ENCODE measurements at regions not wholly inside any gene's neighbourhood (a gene's known extent, or its start where the extent isn't known, plus 50 kb on each side); places are given as distances from the start of the nearest gene placed in this dataset.

DNA sequence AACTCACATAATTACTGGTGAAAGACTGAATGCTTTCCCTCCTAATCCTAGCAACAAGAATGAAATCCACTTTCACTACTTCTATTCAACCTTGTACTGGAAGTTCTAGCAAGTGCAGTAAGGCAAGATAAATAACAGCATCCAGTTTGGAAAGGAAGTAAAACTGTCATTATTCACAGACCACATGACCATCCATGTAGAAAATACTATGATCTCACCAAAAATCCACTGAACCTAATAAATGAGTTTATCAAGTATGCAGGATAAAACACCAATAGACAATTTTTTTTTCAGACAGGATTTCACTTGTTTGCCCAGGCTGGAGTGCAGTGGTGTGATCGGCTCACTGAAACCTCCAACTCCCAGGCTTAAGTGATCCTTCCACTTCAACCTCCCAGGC is 117.7 kb downstream of the TMEM167A start:
- TF ChIP-seq EZH2 (optimal IDR thresholded peaks at IDR 0.05; ENCODE audit: low read depth, low read length) (no peak), EZH2phosphoT487 (IDR thresholded peaks at IDR 0.05; ENCODE audit: low read length) (no peak)

Data from MM.1S (cell line).